ENCODE measurements at regions not wholly inside any gene's neighbourhood (a gene's known extent, or its start where the extent isn't known, plus 50 kb on each side); places are given as distances from the start of the nearest gene placed in this dataset.

- H3K9me3 ChIP-seq (replicated peaks in 1 of 3) = no peaks in the 10 kb centered on the region
- H3K27ac ChIP-seq = no peak overlapping the region
- DNase-seq = no peak
- H3K36me3 ChIP-seq (replicated peaks in 1 of 2) = no peaks in the 10 kb centered on the region
- no peak overlapping the region for H3K4me3 ChIP-seq
- intact Hi-C loops (cut with DNase I) = loop anchor here in 1 of 2 donors (10.0 kb wide), 1 partner anchor 194 kb away; no protein-coding TSS in a partner anchor
- TF ChIP-seq CTCF (IDR thresholded peaks at IDR 0.05) = no peak
- TF ChIP-seq POLR2A (IDR thresholded peaks at IDR 0.05) = no peak
- no peaks in the 10 kb centered on the region for H3K27me3 ChIP-seq
- no peaks in the 10 kb centered on the region for H3K4me1 ChIP-seq (replicated peaks in 1 of 2)
- 52 to 96% (median 87%) methylated on average over 2 of the region's 2 CpGs for WGBS, 4 donors
Measured at GRCh38 chr11:116648247-116649174, 124.3 kb downstream of the BUD13 start.

GRCh38 chr11:116647305-116648080 lies 125.3 kb downstream of the BUD13 start:
- Histone ChIP-seq H3K27me3 (no peaks in the 10 kb centered on the region), H3K9me3 (replicated peaks in 1 of 3) (no peaks in the 10 kb centered on the region), H3K36me3 (replicated peaks in 1 of 2) (no peaks in the 10 kb centered on the region), H3K27ac (no peak overlapping the region), H3K4me1 (replicated peaks in 1 of 2) (no peaks in the 10 kb centered on the region), H3K4me3 (no peak overlapping the region)
- WGBS, 4 donors = 78 to 86% (median 82%) methylated on average over 6 to 7 of the region's 7 CpGs
- TF ChIP-seq CTCF (IDR thresholded peaks at IDR 0.05) (no peak), POLR2A (IDR thresholded peaks at IDR 0.05) (no peak)
- intact Hi-C loops (cut with DNase I) = loop anchor here in 1 of 2 donors (10.0 kb wide), 1 partner anchor 193 kb away; no protein-coding TSS in a partner anchor
- no peak for DNase-seq

- Histone ChIP-seq H3K36me3 (replicated peaks in 1 of 2) (no peaks in the 10 kb centered on the region), H3K27ac (no peak overlapping the region), H3K4me1 (replicated peaks in 1 of 2) (no peaks in the 10 kb centered on the region), H3K27me3 (no peaks in the 10 kb centered on the region), H3K9me3 (replicated peaks in 1 of 3) (no peaks in the 10 kb centered on the region), H3K4me3 (no peak overlapping the region)
- intact Hi-C loops (cut with DNase I) = loop anchor here in 1 of 2 donors (10.0 kb wide), 1 partner anchor 191 kb away; no protein-coding TSS in a partner anchor
- 67 to 92% (median 82%) methylated on average over 1 to 3 of the region's 3 CpGs for WGBS, 4 donors
- TF ChIP-seq CTCF (IDR thresholded peaks at IDR 0.05) (no peak), POLR2A (IDR thresholded peaks at IDR 0.05) (no peak)
- DNase-seq = no peak
Measured at GRCh38 chr11:116646191-116646590, 126.6 kb downstream of the BUD13 start.

DNA sequence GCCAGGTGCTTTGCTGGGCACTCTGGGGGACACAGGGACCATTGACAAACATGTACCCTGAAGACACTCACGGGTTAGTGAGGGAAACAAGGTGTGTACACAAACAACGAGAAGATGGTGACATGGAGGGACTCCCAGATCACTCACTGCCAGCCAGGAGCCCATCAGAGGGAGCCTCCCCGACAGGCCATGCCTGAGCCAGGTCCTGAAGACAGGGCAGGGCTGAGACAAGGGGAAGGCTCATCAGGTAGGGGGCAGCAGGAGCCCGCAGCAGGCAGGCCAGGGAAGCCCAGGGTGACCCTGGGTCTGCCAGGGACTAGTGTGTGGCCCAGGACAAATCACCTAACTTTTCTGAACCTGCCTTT lies 127.9 kb downstream of the BUD13 start:
- DNase-seq = no peak
- TF ChIP-seq POLR2A (IDR thresholded peaks at IDR 0.05) (no peak), CTCF (IDR thresholded peaks at IDR 0.05) (no peak)
- H3K27ac ChIP-seq = no peak overlapping the region
- intact Hi-C loops (cut with DNase I) = loop anchor here in 1 of 2 donors (10.0 kb wide), 1 partner anchor 190 kb away; no protein-coding TSS in a partner anchor
- H3K4me3 ChIP-seq = no peak overlapping the region
- H3K4me1 ChIP-seq (replicated peaks in 1 of 2) = no peaks in the 10 kb centered on the region
- no peaks in the 10 kb centered on the region for H3K27me3 ChIP-seq
- no peaks in the 10 kb centered on the region for H3K36me3 ChIP-seq (replicated peaks in 1 of 2)
- WGBS, 4 donors = 64 to 76% (median 70%) methylated on average over 3 to 4 of the region's 4 CpGs
- no peaks in the 10 kb centered on the region for H3K9me3 ChIP-seq (replicated peaks in 1 of 3)
